Peyer's patch (tissue), 4 donors: ENCODE measurements at regions not wholly inside any gene's neighbourhood (a gene's known extent, or its start where the extent isn't known, plus 50 kb on each side); places are given as distances from the start of the nearest gene placed in this dataset.

Experiments used
- POLR2A ChIP-seq, 2 donors: fragments of 450-650 bp; IDR thresholded peaks; one replicate each; pipeline ENCODE4 v1.5.1; 2017; ENCODE audit warnings: antibody characterized with exemption in 2 of 2, mild to moderate bottlenecking in 2 of 2, moderate library complexity in 2 of 2
- TF ChIP-seq, protein P1 (sequence below), 6 experiments: fragments of 450-650 bp in 4 of 6; fragments of 200-600 bp in 2 of 6; sonication (generic) in 1 of 6; IDR thresholded peaks; one replicate each; pipeline ENCODE4 v1.5.1; 2017 to 2019; ENCODE audit warnings: antibody characterized with exemption in 6 of 6, mild to moderate bottlenecking in 3 of 6, moderate library complexity in 1 of 6

DNA sequence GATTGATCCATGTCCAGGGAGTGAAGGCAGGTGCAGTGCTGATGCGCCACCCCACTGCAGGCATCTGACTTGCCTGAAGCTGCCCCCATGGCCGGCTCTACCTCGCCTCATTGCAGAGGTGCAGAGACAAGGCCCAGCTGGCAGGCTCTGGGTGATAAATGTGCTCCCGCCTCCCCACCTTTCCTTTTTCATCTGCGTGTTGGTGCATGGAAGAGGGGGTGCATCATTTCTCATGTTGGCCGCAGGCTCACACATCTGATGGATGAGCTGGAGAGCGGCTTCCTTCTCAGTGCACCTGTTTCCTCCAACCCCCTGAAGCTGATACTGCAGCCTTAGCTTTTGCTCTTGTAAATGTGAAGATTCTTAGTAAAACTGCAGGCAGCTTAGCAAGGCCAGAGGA is 306.0 kb upstream of the KAZN start:
- TF ChIP-seq, protein P1, sequence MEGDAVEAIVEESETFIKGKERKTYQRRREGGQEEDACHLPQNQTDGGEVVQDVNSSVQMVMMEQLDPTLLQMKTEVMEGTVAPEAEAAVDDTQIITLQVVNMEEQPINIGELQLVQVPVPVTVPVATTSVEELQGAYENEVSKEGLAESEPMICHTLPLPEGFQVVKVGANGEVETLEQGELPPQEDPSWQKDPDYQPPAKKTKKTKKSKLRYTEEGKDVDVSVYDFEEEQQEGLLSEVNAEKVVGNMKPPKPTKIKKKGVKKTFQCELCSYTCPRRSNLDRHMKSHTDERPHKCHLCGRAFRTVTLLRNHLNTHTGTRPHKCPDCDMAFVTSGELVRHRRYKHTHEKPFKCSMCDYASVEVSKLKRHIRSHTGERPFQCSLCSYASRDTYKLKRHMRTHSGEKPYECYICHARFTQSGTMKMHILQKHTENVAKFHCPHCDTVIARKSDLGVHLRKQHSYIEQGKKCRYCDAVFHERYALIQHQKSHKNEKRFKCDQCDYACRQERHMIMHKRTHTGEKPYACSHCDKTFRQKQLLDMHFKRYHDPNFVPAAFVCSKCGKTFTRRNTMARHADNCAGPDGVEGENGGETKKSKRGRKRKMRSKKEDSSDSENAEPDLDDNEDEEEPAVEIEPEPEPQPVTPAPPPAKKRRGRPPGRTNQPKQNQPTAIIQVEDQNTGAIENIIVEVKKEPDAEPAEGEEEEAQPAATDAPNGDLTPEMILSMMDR (IDR thresholded peaks at IDR 0.05) = no peak
- no peak for TF ChIP-seq POLR2A (IDR thresholded peaks at IDR 0.05)
